Right hindlimb (tissue), 1 donor: ENCODE measurements at regions not wholly inside any gene's neighbourhood (a gene's known extent, or its start where the extent isn't known, plus 50 kb on each side); places are given as distances from the start of the nearest gene placed in this dataset.
"Not testable (repeated sequence)": the region's sequence is repeated elsewhere in the genome, so short reads cannot be mapped to it uniquely, and the experiment has no call there.

Source experiments
- DNase-seq: peaks from one replicate; pipeline ENCODE4 v3.0.0-alpha.2; 2018

DNA sequence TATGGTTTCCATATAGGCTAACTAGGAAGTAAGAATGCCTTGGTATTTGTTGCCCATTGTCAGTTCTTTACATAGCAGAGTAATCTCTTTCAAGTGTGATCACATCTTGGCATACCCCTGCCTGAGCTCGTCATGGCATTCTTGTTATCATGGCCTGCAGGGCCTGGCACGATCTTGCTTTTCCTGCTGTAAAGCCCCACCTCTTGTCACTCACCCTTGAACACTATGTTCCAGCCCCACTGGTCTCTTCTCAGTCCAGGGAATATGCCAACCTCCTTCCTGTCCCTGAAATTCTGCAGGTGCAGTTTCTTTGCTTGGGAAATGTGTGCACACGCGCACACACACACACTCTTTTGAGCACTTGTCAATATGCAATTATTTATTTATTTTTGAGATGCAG lies 250.2 kb upstream of the DMRT1 start:
- DNase-seq: no peak

GRCh38 chr9:592225-592624 lies 249.3 kb upstream of the DMRT1 start:
- no peak for DNase-seq

DNA sequence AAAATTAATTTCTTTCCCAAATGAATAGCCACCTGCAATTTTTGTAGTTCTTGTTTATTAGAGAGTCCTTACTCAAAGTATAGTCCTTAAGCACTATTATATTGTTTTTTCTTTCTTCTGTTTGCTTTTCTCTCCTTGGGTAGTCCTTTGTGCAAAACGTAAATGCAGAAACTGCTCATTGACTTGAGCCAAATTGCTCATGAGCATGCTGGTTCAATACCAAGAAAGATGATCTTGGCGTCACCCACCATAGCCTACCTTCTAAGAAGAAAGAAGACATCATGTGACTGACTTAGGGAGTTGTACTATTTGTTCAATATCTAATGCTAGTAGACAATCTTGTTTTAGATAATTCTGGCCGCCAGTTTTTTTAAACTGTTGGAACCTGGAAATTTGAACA lies 248.8 kb upstream of the DMRT1 start:
- no peak for DNase-seq

DNA sequence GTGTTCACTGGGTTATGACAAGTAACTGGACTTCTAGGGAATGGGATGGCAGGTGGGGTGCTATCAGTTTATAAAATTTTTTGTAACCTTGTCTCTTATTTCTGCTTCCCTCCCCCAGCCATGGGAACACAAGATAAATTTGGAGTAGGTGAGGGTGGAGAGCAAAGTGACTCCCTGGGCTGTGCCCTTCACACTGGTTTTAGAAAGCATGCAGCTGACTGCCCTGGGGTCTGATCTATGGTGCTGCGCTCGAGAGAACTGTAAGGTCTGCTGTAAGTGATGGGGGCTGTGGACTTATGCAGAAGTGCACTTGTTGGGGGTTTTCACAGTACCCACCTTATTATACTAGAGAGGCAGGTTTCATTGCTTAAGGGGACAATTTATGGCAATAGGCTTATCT lies 247.7 kb upstream of the DMRT1 start:
- no peak for DNase-seq

DNA sequence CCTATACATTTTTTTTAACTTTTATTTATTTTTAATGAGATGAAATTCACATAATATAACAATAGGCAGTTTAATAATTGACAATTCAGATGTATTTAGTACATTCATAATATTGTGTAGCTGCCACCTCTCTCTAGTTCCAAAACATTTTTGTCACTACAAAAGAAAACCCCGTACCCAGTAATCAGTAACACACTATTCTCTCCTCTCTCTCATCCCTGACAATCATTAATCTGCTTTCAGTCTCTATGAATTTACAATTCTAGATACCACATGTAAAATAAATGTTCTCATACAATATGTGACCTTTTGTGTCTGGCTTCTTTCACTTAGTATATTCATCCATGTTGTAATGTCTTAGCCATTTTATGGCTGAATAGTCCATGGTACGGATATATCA lies 244.8 kb upstream of the DMRT1 start:
- DNase-seq: no peak

GRCh38 chr9:600006-600405 lies 241.5 kb upstream of the DMRT1 start:
- no peak for DNase-seq

DNA sequence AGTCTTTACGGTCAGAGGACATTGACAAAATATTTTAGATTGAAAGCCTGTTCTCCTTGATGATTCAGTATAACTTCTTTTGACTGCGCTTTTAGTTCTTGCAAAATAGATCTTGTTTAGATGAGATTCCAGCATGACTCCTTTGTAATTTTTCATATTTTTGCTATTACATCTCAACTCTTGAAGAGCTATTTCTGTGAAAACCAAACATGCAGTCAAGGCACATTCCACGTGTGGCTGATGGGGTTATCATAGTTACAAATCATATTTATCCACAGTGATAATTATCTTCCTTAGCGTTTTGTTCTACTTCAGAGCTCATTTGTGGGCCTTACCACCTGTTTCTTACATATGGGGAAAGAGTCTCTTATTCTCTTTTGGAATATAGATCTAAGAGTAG lies 238.8 kb upstream of the DMRT1 start:
- no peak for DNase-seq

GRCh38 chr9:603126-603525 lies 238.4 kb upstream of the DMRT1 start:
- DNase-seq: no peak

GRCh38 chr9:607417-607816 lies 234.1 kb upstream of the DMRT1 start:
- DNase-seq: no peak

GRCh38 chr9:613771-614347 lies 227.6 kb upstream of the DMRT1 start:
- DNase-seq: peak; percentile 90

DNA sequence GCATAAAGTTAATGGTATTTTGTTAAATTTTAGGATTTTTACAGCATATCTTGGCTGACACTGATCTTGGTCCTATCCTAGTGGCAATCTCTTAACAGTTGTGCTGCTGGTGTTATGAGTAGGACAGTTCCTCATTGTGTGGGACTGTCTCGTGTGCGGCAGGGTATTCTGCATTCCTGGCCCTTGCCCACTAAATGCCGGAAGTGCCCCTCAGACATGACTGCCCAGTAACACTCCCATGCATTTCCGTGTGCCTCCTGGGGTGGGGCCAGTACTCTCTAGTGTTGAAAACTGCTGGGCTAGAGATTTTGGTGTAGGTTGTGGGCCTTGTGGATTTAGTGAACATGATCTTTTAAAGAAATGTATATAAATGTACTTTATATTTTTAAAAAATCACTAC lies 227.1 kb upstream of the DMRT1 start:
- DNase-seq: peak; percentile 53

GRCh38 chr9:615756-616155 lies 225.7 kb upstream of the DMRT1 start:
- DNase-seq: no peak

GRCh38 chr9:616694-617093 lies 224.8 kb upstream of the DMRT1 start:
- DNase-seq: no peak

DNA sequence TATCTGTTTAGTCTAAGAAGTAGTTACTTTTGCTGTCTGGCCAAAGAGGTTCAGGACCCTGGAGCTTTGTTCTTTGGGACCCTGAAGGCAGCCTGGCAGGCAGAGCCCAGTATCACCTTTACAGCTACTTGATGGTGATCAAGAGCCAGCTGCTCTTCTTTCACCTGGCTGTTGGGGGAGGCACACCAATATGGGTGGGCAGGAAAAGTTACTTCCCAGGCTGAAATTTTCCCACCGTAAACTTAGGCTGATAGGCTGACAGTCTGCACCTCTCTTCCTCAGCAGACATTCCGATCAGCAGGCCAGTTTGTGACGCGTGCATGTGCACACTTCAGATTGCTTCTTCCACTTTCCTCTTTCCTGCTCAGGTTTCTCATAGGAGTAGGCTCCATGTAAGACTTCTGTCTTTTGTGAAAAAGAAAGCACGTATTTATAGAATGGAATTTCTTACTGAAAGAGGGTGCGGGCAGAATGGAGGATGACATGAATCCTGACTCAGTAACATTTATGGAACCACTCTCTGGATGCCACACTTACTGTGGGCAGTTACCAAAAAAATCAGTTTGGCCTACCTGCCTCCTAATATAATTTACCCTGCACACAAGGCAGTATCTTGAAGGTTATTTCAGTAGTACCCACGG lies 223.9 kb upstream of the DMRT1 start:
- no peak for DNase-seq

DNA sequence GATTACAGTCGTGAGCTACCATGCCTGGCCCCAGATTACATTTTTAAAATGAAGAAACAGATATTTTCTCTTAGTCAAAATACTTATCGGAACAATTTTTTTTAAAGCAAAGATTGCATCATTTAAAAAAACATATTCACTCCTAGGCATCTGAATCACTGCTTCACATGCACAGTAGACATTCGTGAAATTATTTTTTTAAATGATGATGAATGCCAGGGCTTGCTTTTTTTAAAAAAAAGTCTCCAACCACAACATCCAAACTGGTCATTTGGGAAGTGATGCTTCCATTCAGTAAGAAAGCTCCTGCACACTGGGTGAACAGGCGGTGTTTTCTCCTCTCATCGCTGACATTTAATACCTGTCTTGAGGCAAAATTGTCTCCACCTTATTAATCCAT lies 223.0 kb upstream of the DMRT1 start:
- DNase-seq: no peak

DNA sequence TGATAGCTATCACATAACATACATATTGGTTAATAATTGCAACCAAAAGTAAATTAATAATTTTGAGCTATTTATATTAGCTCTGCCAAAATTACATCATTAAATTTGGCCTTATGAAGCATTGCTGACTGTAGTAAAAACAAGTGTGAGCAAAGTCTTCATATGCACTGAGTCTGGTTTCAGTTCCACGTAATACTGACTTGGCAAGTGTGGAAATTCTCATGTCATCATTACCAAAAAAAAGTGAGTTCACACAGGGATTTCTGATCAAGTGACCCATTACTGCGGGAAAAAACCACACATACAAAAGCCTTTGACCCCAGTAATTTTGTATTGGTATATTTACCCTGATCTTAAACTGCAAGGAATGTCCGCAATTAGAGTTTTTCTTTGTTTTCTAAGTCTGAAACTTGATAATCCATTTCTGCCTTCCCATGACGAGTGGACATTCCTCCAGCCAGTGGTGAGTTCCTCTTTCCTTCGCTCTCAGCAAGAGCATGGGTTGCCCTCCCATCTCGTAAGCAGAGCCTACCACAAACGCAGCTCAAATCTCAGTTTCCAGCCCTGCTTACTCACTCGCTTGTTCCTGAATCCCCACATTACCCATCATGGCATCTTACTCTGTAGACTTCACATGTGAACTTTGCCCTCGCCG lies 220.2 kb upstream of the DMRT1 start:
- DNase-seq: no peak

GRCh38 chr9:624935-625500 lies 216.5 kb upstream of the DMRT1 start:
- DNase-seq: no peak

GRCh38 chr9:625613-626012 lies 215.9 kb upstream of the DMRT1 start:
- DNase-seq: no peak

DNA sequence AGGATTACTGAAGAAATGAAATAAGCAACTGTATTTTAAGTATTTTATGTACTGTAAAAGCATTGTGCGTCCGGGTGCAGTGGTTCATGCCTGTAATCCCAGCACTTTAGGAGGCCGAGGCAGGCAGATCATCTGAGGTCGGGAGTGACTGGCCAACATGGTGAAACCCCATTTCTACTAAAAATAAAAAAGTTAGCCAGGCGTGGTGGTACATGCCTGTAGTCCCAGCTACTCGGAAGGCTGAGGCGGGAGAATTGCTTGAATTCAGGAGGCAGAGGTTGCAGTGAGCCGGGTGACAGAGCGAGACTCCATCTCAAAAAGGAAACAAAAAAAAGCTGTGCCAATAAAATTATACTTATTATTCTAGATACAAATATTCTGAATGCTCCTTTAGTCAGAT lies 215.4 kb upstream of the DMRT1 start:
- not testable (repeated sequence) for DNase-seq

- no peak for DNase-seq
Measured at GRCh38 chr9:626596-626995, 214.9 kb upstream of the DMRT1 start.

- no peak for DNase-seq
Measured at GRCh38 chr9:627336-627970, 214.0 kb upstream of the DMRT1 start.

- no peak for DNase-seq
Measured at GRCh38 chr9:629146-629545, 212.4 kb upstream of the DMRT1 start.

GRCh38 chr9:630817-631216 lies 210.7 kb upstream of the DMRT1 start:
- no peak for DNase-seq

DNA sequence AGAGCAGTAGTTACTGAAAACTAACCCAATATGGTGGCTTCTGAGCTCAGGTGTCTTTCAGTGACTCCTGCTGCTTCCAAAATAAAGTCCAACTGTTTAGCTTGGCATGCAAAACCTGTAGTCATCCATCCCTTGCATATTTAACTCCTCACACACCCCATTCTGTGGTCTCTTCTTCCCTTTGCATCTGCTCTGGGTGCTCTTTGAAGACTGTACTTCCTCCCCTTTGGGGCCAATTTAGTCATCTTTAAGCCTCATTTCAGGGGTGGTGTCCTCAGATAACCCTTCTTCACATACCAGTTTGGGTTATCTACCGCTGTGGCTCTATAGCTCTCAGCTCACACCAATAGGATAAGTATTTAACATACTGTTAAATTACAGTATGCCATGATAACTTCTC lies 209.9 kb upstream of the DMRT1 start:
- no peak for DNase-seq
